ENCODE measurements at regions not wholly inside any gene's neighbourhood (a gene's known extent, or its start where the extent isn't known, plus 50 kb on each side); places are given as distances from the start of the nearest gene placed in this dataset.
A peak's percentile ranks its signal among the peaks of the same experiment; 100 is the strongest.

GRCh38 chr1:201612645-201613044 is 73.7 kb downstream of the NAV1 start:
- DNase-seq, result no peak

- DNase-seq, result no peak
Observed at GRCh38 chr1:201614262-201615015, 75.5 kb downstream of the NAV1 start.

GRCh38 chr1:201617157-201617556 is 78.2 kb downstream of the NAV1 start:
- DNase-seq, result no peak

- DNase-seq, result no peak
Observed at GRCh38 chr1:201618389-201618788, 79.5 kb downstream of the NAV1 start.

GRCh38 chr1:201618905-201619304 is 80.0 kb downstream of the NAV1 start:
- DNase-seq, result no peak

- DNase-seq, result no peak
Observed at GRCh38 chr1:201619513-201619912, 80.6 kb downstream of the NAV1 start.

- DNase-seq, result no peak
Observed at GRCh38 chr1:201622353-201622752, 83.4 kb downstream of the NAV1 start.

GRCh38 chr1:201622824-201623223 is 83.9 kb downstream of the NAV1 start:
- no peak for DNase-seq

GRCh38 chr1:201624741-201625225 is 85.9 kb downstream of the NAV1 start:
- DNase-seq, result no peak

- DNase-seq, result no peak
Observed at GRCh38 chr1:201625226-201625761, 86.4 kb downstream of the NAV1 start.

- DNase-seq, result no peak
Observed at GRCh38 chr1:201625851-201626251, 86.9 kb downstream of the NAV1 start.

- DNase-seq, result no peak
Observed at GRCh38 chr1:201626629-201627275, 87.8 kb downstream of the NAV1 start.

- peak; percentile 32 for DNase-seq
Observed at GRCh38 chr1:201628490-201628889, 89.6 kb downstream of the NAV1 start.

GRCh38 chr1:201630582-201630981 is 91.7 kb downstream of the NAV1 start:
- DNase-seq, result no peak

GRCh38 chr1:201631037-201631436 is 92.1 kb downstream of the NAV1 start:
- DNase-seq, result no peak

GRCh38 chr1:201632364-201632952 is 93.5 kb downstream of the NAV1 start:
- no peak for DNase-seq

- no peak for DNase-seq
Observed at GRCh38 chr1:201633297-201633696, 94.4 kb downstream of the NAV1 start.

GRCh38 chr1:201633811-201634210 is 94.9 kb downstream of the NAV1 start:
- no peak for DNase-seq

- no peak for DNase-seq
Observed at GRCh38 chr1:201634261-201634660, 95.3 kb downstream of the NAV1 start.

GRCh38 chr1:201636097-201636496 is 97.2 kb downstream of the NAV1 start:
- no peak for DNase-seq

- DNase-seq, result no peak
Observed at GRCh38 chr1:201636510-201636971, 97.6 kb downstream of the NAV1 start.

GRCh38 chr1:201637282-201638079 is 98.6 kb downstream of the NAV1 start:
- DNase-seq, result no peak

GRCh38 chr1:201639391-201639790 is 100.5 kb downstream of the NAV1 start:
- no peak for DNase-seq
